Heart right ventricle (tissue), 16 donors: ENCODE measurements at regions not wholly inside any gene's neighbourhood (a gene's known extent, or its start where the extent isn't known, plus 50 kb on each side); places are given as distances from the start of the nearest gene placed in this dataset.

Experiments used
- ATAC-seq, 8 donors: fragments of 200-7000 bp; cut with Tn5 transposase; one replicate each; pipeline ENCODE4 v1.9.1; 2020; ENCODE audit warnings: mild to moderate bottlenecking in 8 of 8, moderate library complexity in 8 of 8, moderate number of reproducible peaks in 1 of 8
- DNase-seq, 2 donors: peaks; one replicate each; pipeline ENCODE4 v3.0.0-alpha.2; 2020
- H3K27ac ChIP-seq, 10 donors: fragments of 200-600 bp; sonication (generic) in 2 of 10; one replicate each; pipeline versions ENCODE4 v1.5.0 to v1.8.0; 2020 to 2022; ENCODE audit warnings: mild to moderate bottlenecking in 3 of 10
- H3K27me3 ChIP-seq, 7 donors: fragments of 200-600 bp; one replicate each; pipeline ENCODE4 v1.8.0; 2021 to 2022; ENCODE audit warnings: mild to moderate bottlenecking in 2 of 7
- H3K36me3 ChIP-seq, 9 donors: fragments of 200-600 bp; sonication (generic) in 1 of 9; one replicate each; pipeline versions ENCODE4 v1.5.0 to v1.8.0; 2020 to 2022; ENCODE audit warnings: mild to moderate bottlenecking in 2 of 9
- H3K4me1 ChIP-seq, 9 donors: fragments of 200-600 bp; sonication (generic) in 1 of 9; one replicate each; pipeline versions ENCODE4 v1.5.0 to v1.8.0; 2020 to 2022; ENCODE audit warnings: mild to moderate bottlenecking in 4 of 9
- H3K4me3 ChIP-seq, 10 donors: fragments of 200-600 bp; sonication (generic) in 2 of 10; one replicate each; pipeline versions ENCODE4 v1.5.0 to v1.8.0; 2020 to 2022; ENCODE audit warnings: mild to moderate bottlenecking in 7 of 10, moderate library complexity in 2 of 10
- H3K9me3 ChIP-seq, 11 donors: fragments of 200-600 bp in 10 of 11; sonication (generic) in 2 of 11; one replicate each; pipeline versions ENCODE4 v1.5.0 to v1.8.0; 2013 to 2022; ENCODE audit warnings: mild to moderate bottlenecking in 2 of 11, control low read depth in 1 of 11, moderate library complexity in 1 of 11
- CTCF ChIP-seq, 9 donors: fragments of 200-600 bp; sonication (generic) in 2 of 9; IDR thresholded peaks; one replicate each; pipeline versions ENCODE4 v1.5.0 to v1.8.0; 2021 to 2022; ENCODE audit warnings: antibody characterized with exemption in 9 of 9, mild to moderate bottlenecking in 5 of 9, moderate library complexity in 1 of 9
- WGBS, 2 donors: extraction: QIAGEN DNeasy Blood & Tissue Kit; methylation state at CpG; one replicate each; pipeline ENCODE4 v1.1.7; 2013; ENCODE audit warnings: inconsistent platforms in 1 of 2; 5-methylcytosine and 5-hydroxymethylcytosine counted together
- intact Hi-C, 10 donors: fragments of 100-400 bp; cut with DNase I; formaldehyde crosslinking; loops; one replicate each; pipeline versions ENCODE4 v1.11.1 to v1.14.2; 2022
- donor health status: Arrhythmogenic right ventricular cardiomyopathy.
- donor health status: ischemic (EF 13 %, LVEDD 7.1; RV severe dilation, severe dysfunction).
- donor health status: healthy with polysubstance abuse.
- donor health status: DM: no; HTN: yes; CAD: no.
- donor health status: DM: no; HTN: no; CAD: no.
- donor health status: ischemic (EF 25% LVEDD 6.9; RV normal size, moderate dysfunction).
- donor health status: ischemic (EF 25% LVEDD 5.7; RV mildly dilated, moderate dysfunction).
- donor health status: healthy.
- donor health status: DM: yes; HTN: yes; CAD: no.
- donor health status: Ischemic cardiomyopathy.
- donor health status: ischemic (EF 35%, LVEDD 5.7; RV mildly dilated, moderate dysfunction).
- donor health status: nonischemic (EF 11% LVEDD 7.7; RV severe dilation, severe dysfunction).
- donor health status: DM: yes; HTN: yes; CAD: no.
- donor health status: PGD.
- donor health status: ischemic (EF 29% LVEDD 5.4; RV normal size, mild dysfunction).
- donor health status: nonischemic (EF 23%, LVEDD 6.1; RV moderate dilation, normal function).

- peaks cover 0 to 9% (median 0%) of the 10 kb centered on the region in 11 donors for H3K9me3 ChIP-seq
- ATAC-seq (peak in 1 of 8 donors; percentile 80), DNase-seq (no peak)
- no peak for TF ChIP-seq CTCF (IDR thresholded peaks at IDR 0.05)
- no peaks in the 10 kb centered on the region for H3K27me3 ChIP-seq
- no peaks in the 10 kb centered on the region for H3K36me3 ChIP-seq
- no peak overlapping the region for H3K4me3 ChIP-seq
- intact Hi-C loops: no loop called here
- H3K4me1 ChIP-seq: peaks cover 0 to 6% (median 0%) of the 10 kb centered on the region in 9 donors
- WGBS, 2 donors: 88 to 91% methylated on average over 4 of the region's 4 CpGs
- no peak overlapping the region for H3K27ac ChIP-seq
Observed at GRCh38 chr18:55833543-55833942, 245.6 kb upstream of the TCF4 start.

- no peak for TF ChIP-seq CTCF (IDR thresholded peaks at IDR 0.05)
- Histone ChIP-seq H3K4me3 (no peak overlapping the region), H3K36me3 (no peaks in the 10 kb centered on the region), H3K27ac (no peak overlapping the region), H3K4me1 (no peaks in the 10 kb centered on the region), H3K27me3 (no peaks in the 10 kb centered on the region), H3K9me3 (peaks cover 0 to 10% (median 0%) of the 10 kb centered on the region in 11 donors)
- ATAC-seq: no peak
- WGBS, 2 donors: 94 to 96% methylated on average over 10 of the region's 10 CpGs
- intact Hi-C loops: no loop called here
- DNase-seq: no peak
Observed at GRCh38 chr18:55830544-55830943, 242.6 kb upstream of the TCF4 start.

- Histone ChIP-seq H3K36me3 (no peaks in the 10 kb centered on the region), H3K27me3 (no peaks in the 10 kb centered on the region), H3K4me3 (no peak overlapping the region), H3K4me1 (no peaks in the 10 kb centered on the region), H3K27ac (no peak overlapping the region), H3K9me3 (peaks cover 0 to 11% (median 0%) of the 10 kb centered on the region in 11 donors)
- 78 to 88% methylated on average over 2 of the region's 2 CpGs for WGBS, 2 donors
- TF ChIP-seq CTCF (IDR thresholded peaks at IDR 0.05): no peak
- DNase-seq (no peak), ATAC-seq (no peak)
- intact Hi-C loops: no loop called here
Observed at GRCh38 chr18:55821219-55821618, 233.2 kb upstream of the TCF4 start.

GRCh38 chr18:55819448-55819847, 231.5 kb upstream of the TCF4 start:
- ATAC-seq (no peak), DNase-seq (no peak)
- intact Hi-C loops: no loop called here
- Histone ChIP-seq H3K27me3 (no peaks in the 10 kb centered on the region), H3K36me3 (no peaks in the 10 kb centered on the region), H3K9me3 (no peaks in the 10 kb centered on the region), H3K4me3 (no peak overlapping the region), H3K4me1 (no peaks in the 10 kb centered on the region), H3K27ac (no peak overlapping the region)
- WGBS, 2 donors: 96 to 98% methylated on average over 3 of the region's 3 CpGs
- TF ChIP-seq CTCF (IDR thresholded peaks at IDR 0.05): no peak
